OCI-LY3 (cell line): ENCODE measurements at regions not wholly inside any gene's neighbourhood (a gene's known extent, or its start where the extent isn't known, plus 50 kb on each side); places are given as distances from the start of the nearest gene placed in this dataset.

Experiments used
- H2AFZ ChIP-seq: fragments of 200-600, 300-600 bp; shearing (Covaris generic); 2 replicates; pipeline ENCODE4 v1.6.0; 2014; ENCODE audit warnings: antibody characterized with exemption, low read depth, low read length
- H3K27ac ChIP-seq: fragments of 200-600, 300-600 bp; sonication (generic); 2 replicates; pipeline ENCODE4 v1.5.1; 2014; ENCODE audit warnings: mild to moderate bottlenecking, low read length, moderate library complexity, mixed read lengths
- H3K27me3 ChIP-seq: fragments of 200-600, 300-600 bp; sonication (generic); 2 replicates; pipeline ENCODE4 v1.6.1; 2014; ENCODE audit warnings: low read depth, low read length, mixed read lengths
- H3K36me3 ChIP-seq: fragments of 200-600, 300-600 bp; sonication (generic); replicated peaks from 2 replicates; pipeline ENCODE3; 2014; ENCODE audit warnings: low read depth, low read length, mixed read lengths
- H3K4me1 ChIP-seq: fragments of 300-600, 200-600 bp; sonication (generic); 2 replicates; pipeline ENCODE4 v1.6.1; 2014; ENCODE audit warnings: low read length, mixed read lengths
- H3K4me2 ChIP-seq: fragments of 200-600, 300-600 bp; sonication (generic); 2 replicates; pipeline ENCODE4 v1.6.1; 2014; ENCODE audit warnings: low read length, mixed read lengths
- H3K4me3 ChIP-seq: fragments of 300-600, 200-600 bp; sonication (generic); 2 replicates; pipeline ENCODE4 v1.5.1; 2014; ENCODE audit warnings: antibody characterized with exemption, mild to moderate bottlenecking, low read length, moderate library complexity
- H3K79me2 ChIP-seq: fragments of 300-600, 200-600 bp; shearing (Covaris generic); 2 replicates; pipeline ENCODE4 v1.6.1; 2014; ENCODE audit warnings: mild to moderate bottlenecking, low read length, mixed read lengths
- H3K9ac ChIP-seq: fragments of 300-600, 200-600 bp; shearing (Covaris generic); 2 replicates; pipeline ENCODE4 v1.6.0; 2014; ENCODE audit warnings: mild to moderate bottlenecking, low read length, moderate library complexity
- H3K9me3 ChIP-seq: fragments of 200-600, 300-600 bp; shearing (Covaris generic); 2 replicates; pipeline ENCODE4 v1.6.1; 2014; ENCODE audit warnings: low read length, mixed read lengths; ENCODE audit not compliant: insufficient read depth
- H4K20me1 ChIP-seq: fragments of 200-600, 300-600 bp; sonication (generic); 2 replicates; pipeline ENCODE4 v1.6.1; 2016; ENCODE audit warnings: low read length, mixed read lengths; ENCODE audit not compliant: insufficient read depth
- EZH2phosphoT487 ChIP-seq: fragments of 200-600 bp; shearing (Covaris generic); IDR thresholded peaks from 2 replicates; pipeline ENCODE4 v1.6.1; 2018; ENCODE audit warnings: antibody characterized with exemption, mixed run types, low read depth
- TF ChIP-seq, protein P1 (sequence below): fragments of 200-600, 300-600 bp; sonication (generic); IDR thresholded peaks from 2 replicates; pipeline ENCODE4 v1.5.1; 2014; ENCODE audit warnings: antibody characterized with exemption, low read length, low read depth

DNA sequence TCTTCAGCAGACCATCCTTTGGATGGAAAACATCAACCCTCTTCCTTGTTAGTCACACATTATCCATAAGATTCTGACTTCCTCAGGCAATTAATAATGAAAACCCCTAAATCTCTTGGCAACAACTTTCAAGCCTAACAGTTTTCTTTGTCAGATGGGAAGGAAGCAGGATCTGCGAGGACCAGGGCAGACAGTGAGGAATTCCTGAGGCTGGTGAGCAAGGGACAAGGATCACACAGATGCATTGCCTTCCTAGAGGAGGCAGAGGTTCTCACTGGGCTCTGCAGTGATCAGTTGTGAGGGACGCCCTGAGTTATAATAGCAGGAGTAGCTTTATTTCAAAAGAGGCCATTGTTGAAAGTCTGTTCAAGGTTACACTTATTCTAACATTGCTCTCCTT lies 195.4 kb downstream of the SLIT2 start:
- Histone ChIP-seq H3K27me3 (no peaks in the 10 kb centered on the region), H3K9ac (no peak overlapping the region), H3K79me2 (no peaks in the 10 kb centered on the region), H2AFZ (no peak overlapping the region), H3K4me2 (no peak overlapping the region), H3K9me3 (no peaks in the 10 kb centered on the region), H3K27ac (no peak overlapping the region), H3K4me1 (no peaks in the 10 kb centered on the region), H4K20me1 (no peaks in the 10 kb centered on the region), H3K36me3 (no peaks in the 10 kb centered on the region), H3K4me3 (no peak overlapping the region)
- TF ChIP-seq EZH2phosphoT487, result no peak
- TF ChIP-seq, protein P1, sequence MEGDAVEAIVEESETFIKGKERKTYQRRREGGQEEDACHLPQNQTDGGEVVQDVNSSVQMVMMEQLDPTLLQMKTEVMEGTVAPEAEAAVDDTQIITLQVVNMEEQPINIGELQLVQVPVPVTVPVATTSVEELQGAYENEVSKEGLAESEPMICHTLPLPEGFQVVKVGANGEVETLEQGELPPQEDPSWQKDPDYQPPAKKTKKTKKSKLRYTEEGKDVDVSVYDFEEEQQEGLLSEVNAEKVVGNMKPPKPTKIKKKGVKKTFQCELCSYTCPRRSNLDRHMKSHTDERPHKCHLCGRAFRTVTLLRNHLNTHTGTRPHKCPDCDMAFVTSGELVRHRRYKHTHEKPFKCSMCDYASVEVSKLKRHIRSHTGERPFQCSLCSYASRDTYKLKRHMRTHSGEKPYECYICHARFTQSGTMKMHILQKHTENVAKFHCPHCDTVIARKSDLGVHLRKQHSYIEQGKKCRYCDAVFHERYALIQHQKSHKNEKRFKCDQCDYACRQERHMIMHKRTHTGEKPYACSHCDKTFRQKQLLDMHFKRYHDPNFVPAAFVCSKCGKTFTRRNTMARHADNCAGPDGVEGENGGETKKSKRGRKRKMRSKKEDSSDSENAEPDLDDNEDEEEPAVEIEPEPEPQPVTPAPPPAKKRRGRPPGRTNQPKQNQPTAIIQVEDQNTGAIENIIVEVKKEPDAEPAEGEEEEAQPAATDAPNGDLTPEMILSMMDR, result no peak

DNA sequence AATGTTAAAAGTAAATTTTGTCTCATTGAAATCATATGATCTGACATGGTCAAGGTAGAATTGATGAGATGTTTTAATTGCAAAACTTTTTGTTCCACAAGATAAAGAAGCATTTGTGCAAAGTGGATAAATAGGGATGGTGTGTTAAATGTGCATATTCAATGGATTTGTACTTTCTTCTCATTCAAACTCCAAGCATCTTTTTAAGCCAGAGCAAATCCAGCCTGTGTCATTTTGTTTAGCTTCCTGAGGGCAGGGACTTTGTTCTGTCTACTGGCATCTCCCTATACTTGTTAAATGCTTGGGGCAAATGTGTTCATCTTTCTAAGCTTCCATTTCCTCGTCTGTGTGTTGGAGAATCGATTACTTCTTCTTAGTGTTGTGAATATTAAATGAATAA lies 200.3 kb downstream of the SLIT2 start:
- H3K27ac ChIP-seq, result no peak overlapping the region
- H3K4me2 ChIP-seq, result no peak overlapping the region
- no peak overlapping the region for H2AFZ ChIP-seq
- no peaks in the 10 kb centered on the region for H3K36me3 ChIP-seq
- H3K79me2 ChIP-seq, result no peaks in the 10 kb centered on the region
- H4K20me1 ChIP-seq, result no peaks in the 10 kb centered on the region
- no peaks in the 10 kb centered on the region for H3K4me1 ChIP-seq
- no peaks in the 10 kb centered on the region for H3K27me3 ChIP-seq
- no peaks in the 10 kb centered on the region for H3K9me3 ChIP-seq
- TF ChIP-seq, protein P1, result no peak
- no peak overlapping the region for H3K9ac ChIP-seq
- no peak overlapping the region for H3K4me3 ChIP-seq

DNA sequence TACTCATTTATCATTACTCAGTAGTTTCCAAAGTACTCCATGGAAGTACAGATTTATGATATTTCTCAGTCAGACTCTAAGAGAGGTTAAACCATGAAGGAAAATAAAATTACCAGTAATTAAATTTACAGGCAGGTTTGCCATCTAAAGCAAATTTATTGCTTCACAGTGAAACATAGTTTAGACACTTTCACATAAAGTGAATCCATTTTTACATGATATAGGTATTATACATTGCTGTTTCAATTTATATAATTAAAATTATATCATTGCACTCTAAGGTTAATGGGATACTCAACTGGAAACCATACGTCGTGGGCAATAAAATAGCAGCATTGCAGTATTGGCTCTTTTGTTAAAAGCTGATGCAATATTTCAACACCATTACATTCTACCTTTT lies 202.8 kb downstream of the SLIT2 start:
- H3K9me3 ChIP-seq, result no peaks in the 10 kb centered on the region
- no peaks in the 10 kb centered on the region for H3K79me2 ChIP-seq
- no peak overlapping the region for H3K9ac ChIP-seq
- H3K36me3 ChIP-seq, result no peaks in the 10 kb centered on the region
- H2AFZ ChIP-seq, result no peak overlapping the region
- H3K27ac ChIP-seq, result no peak overlapping the region
- H3K4me3 ChIP-seq, result no peak overlapping the region
- no peak overlapping the region for H3K4me2 ChIP-seq
- H3K27me3 ChIP-seq, result no peaks in the 10 kb centered on the region
- no peaks in the 10 kb centered on the region for H4K20me1 ChIP-seq
- no peaks in the 10 kb centered on the region for H3K4me1 ChIP-seq
- TF ChIP-seq EZH2phosphoT487, result no peak
- TF ChIP-seq, protein P1, result no peak

DNA sequence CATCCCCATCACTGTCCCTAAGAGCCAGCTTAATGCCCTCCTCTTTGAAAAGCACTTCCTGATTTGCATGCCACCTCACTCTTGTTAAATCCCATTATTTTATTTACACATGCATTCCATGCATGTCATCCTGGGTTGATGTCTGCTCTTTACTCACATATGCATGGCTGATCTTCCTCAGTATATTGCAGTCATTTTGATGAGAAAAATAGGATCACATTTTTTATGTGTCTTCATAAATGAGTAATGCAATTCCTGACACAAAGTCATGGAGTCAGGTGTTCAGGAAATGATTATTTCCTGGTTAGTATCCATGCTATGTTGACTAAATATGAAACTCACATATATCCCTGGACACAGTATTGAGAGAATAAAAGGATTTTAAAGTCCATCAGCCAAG lies 204.7 kb downstream of the SLIT2 start:
- no peak for TF ChIP-seq EZH2phosphoT487
- TF ChIP-seq, protein P1, result no peak
- Histone ChIP-seq H4K20me1 (no peaks in the 10 kb centered on the region), H3K27ac (no peak overlapping the region), H3K36me3 (no peaks in the 10 kb centered on the region), H3K4me1 (no peaks in the 10 kb centered on the region), H2AFZ (no peak overlapping the region), H3K79me2 (no peaks in the 10 kb centered on the region), H3K9ac (no peak overlapping the region), H3K9me3 (no peaks in the 10 kb centered on the region), H3K4me3 (no peak overlapping the region), H3K27me3 (no peaks in the 10 kb centered on the region), H3K4me2 (no peak overlapping the region)
